Uterus (tissue), 2 donors: ENCODE measurements at regions not wholly inside any gene's neighbourhood (a gene's known extent, or its start where the extent isn't known, plus 50 kb on each side); places are given as distances from the start of the nearest gene placed in this dataset.

Experiments
- POLR2A ChIP-seq, 2 donors: fragments of 450-650 bp; IDR thresholded peaks; one replicate each; pipeline ENCODE4 v1.6.1; 2016; ENCODE audit warnings: antibody characterized with exemption in 2 of 2, mild to moderate bottlenecking in 1 of 2, moderate library complexity in 1 of 2
- TF ChIP-seq, protein P1 (sequence below), 4 experiments: fragments of 200-600 bp in 2 of 4; fragments of 450-650 bp in 2 of 4; sonication (generic) in 2 of 4; IDR thresholded peaks; one replicate each; pipeline ENCODE4 v1.5.1; 2016 to 2019; ENCODE audit warnings: antibody characterized with exemption in 4 of 4, mild to moderate bottlenecking in 2 of 4, moderate library complexity in 1 of 4

DNA sequence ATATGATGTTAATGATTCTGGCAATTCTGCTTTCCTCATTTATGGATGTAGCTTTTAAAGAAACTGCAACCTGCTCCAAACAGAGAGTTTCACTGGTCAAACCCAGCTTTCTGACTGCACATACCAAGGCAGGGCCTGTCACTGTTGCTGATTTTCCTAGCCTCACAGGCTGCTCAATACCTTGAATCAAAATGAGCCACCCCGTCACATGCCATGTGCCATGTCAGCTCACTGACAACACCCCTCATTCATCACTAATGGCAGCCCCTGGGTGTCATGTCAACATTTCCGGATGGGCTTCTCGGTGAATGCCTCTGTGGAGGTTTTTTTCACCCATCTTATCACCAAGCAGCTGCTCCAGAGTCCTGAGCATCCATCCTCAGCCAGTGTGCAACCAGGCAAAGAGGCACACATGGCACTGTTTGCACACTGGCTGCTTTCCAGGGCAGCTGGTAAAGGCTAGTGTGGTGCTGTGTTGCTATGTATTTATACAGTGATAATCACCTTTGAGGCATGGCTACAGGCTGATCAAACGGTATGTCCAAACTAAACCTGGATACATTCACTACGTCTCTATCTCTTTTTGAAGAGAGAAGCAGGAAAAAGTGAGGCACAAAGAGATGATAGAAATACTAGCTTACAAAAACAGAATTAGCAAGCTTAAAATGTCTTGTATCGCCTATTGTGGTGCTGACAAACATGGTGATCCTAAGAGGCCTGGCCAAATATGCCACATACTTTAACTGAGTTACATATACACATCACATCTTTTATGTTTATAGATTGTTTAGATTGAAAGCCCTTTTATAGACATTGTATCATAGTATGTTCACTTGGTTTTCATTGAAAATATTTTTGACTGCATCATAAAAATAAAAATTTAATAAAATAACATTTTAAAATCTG is 94.6 kb upstream of the INPP4B start:
- TF ChIP-seq, protein P1, sequence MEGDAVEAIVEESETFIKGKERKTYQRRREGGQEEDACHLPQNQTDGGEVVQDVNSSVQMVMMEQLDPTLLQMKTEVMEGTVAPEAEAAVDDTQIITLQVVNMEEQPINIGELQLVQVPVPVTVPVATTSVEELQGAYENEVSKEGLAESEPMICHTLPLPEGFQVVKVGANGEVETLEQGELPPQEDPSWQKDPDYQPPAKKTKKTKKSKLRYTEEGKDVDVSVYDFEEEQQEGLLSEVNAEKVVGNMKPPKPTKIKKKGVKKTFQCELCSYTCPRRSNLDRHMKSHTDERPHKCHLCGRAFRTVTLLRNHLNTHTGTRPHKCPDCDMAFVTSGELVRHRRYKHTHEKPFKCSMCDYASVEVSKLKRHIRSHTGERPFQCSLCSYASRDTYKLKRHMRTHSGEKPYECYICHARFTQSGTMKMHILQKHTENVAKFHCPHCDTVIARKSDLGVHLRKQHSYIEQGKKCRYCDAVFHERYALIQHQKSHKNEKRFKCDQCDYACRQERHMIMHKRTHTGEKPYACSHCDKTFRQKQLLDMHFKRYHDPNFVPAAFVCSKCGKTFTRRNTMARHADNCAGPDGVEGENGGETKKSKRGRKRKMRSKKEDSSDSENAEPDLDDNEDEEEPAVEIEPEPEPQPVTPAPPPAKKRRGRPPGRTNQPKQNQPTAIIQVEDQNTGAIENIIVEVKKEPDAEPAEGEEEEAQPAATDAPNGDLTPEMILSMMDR (IDR thresholded peaks at IDR 0.05): no peak
- no peak for TF ChIP-seq POLR2A (IDR thresholded peaks at IDR 0.05)
